ENCODE measurements at regions not wholly inside any gene's neighbourhood (a gene's known extent, or its start where the extent isn't known, plus 50 kb on each side); places are given as distances from the start of the nearest gene placed in this dataset.

GRCh38 chr9:24132244-24132643 lies 306.2 kb upstream of the ELAVL2 start:
- ChIA-PET POLR2A (no interaction called here), CTCF (no interaction called here)
- no peak overlapping the region for H3K4me2 ChIP-seq (replicated peaks; ENCODE audit: low read depth, low read length, poor library complexity, severe bottlenecking)
- WGBS (ENCODE audit: insufficient coverage), result 71% methylated on average over 1 of the region's 2 CpGs
- no peak overlapping the region for H3K4me3 ChIP-seq (ENCODE audit: control extremely low read depth in 1 of 5, extremely low read depth in 1 of 5, insufficient read depth in 1 of 5, low read depth in 2 of 5, low read length in 4 of 5)
- no peak overlapping the region for H3K27ac ChIP-seq (ENCODE audit: low read length in 2 of 2)
- Mint-ChIP-seq H3K27me3 (no peaks in the 10 kb centered on the region), H3K27ac (no peak overlapping the region), H3K9me3 (ENCODE audit: insufficient read depth) (peaks cover 7% of the 10 kb centered on the region), H3K4me1 (no peaks in the 10 kb centered on the region), H3K4me3 (no peak overlapping the region)
- no peaks in the 10 kb centered on the region for H3K4me1 ChIP-seq (ENCODE audit: control insufficient read depth in 2 of 2, insufficient read depth in 2 of 2, low read length in 2 of 2)
- H4K20me1 ChIP-seq (ENCODE audit: control insufficient read depth, insufficient read depth, low read length, poor library complexity, severe bottlenecking), result no peaks in the 10 kb centered on the region
- no peak overlapping the region for H3K9ac ChIP-seq (ENCODE audit: low read length)
- no peaks in the 10 kb centered on the region for H3K27me3 ChIP-seq (replicated peaks in 1 of 4; ENCODE audit: control extremely low read depth in 1 of 4, control insufficient read depth in 3 of 4, insufficient read depth in 4 of 4, low read length in 3 of 4)
- no peak for TF ChIP-seq CTCF (IDR thresholded peaks at IDR 0.05)
- TF ChIP-seq EZH2 (IDR thresholded peaks at IDR 0.05; ENCODE audit: borderline replicate concordance, insufficient read depth, low read depth, low read length, poor library complexity, severe bottlenecking), result no peak
- H3K36me3 ChIP-seq (replicated peaks in 1 of 2; ENCODE audit: control extremely low read depth in 1 of 2, control insufficient read depth in 1 of 2, extremely low read depth in 1 of 2, insufficient read depth in 2 of 2, low read length in 1 of 2), result no peaks in the 10 kb centered on the region
- intact Hi-C loops (cut with micrococcal nuclease), result no loop called here
- H3K79me2 ChIP-seq (ENCODE audit: control insufficient read depth, insufficient read depth, low read length), result no peaks in the 10 kb centered on the region
- ATAC-seq (ENCODE audit: low read depth) (no peak), DNase-seq (no peak)
- H3K9me3 ChIP-seq (ENCODE audit: control extremely low read depth in 1 of 3, control insufficient read depth in 2 of 3, insufficient read depth in 1 of 3, low read length in 2 of 3), result peaks cover 0 to 14% (median 0%) of the 10 kb centered on the region in 3 donors
- no peak overlapping the region for H2AFZ ChIP-seq (ENCODE audit: insufficient read depth, low read depth, low read length, poor library complexity, severe bottlenecking)

- Histone ChIP-seq H2AFZ (ENCODE audit: insufficient read depth, low read depth, low read length, poor library complexity, severe bottlenecking) (no peak overlapping the region), H3K27ac (ENCODE audit: low read length in 2 of 2) (no peak overlapping the region), H4K20me1 (ENCODE audit: control insufficient read depth, insufficient read depth, low read length, poor library complexity, severe bottlenecking) (no peaks in the 10 kb centered on the region), H3K4me2 (replicated peaks; ENCODE audit: low read depth, low read length, poor library complexity, severe bottlenecking) (no peak overlapping the region), H3K9ac (ENCODE audit: low read length) (no peak overlapping the region), H3K27me3 (replicated peaks in 1 of 4; ENCODE audit: control extremely low read depth in 1 of 4, control insufficient read depth in 3 of 4, insufficient read depth in 4 of 4, low read length in 3 of 4) (no peaks in the 10 kb centered on the region), H3K4me3 (ENCODE audit: control extremely low read depth in 1 of 5, extremely low read depth in 1 of 5, insufficient read depth in 1 of 5, low read depth in 2 of 5, low read length in 4 of 5) (no peak overlapping the region), H3K9me3 (ENCODE audit: control extremely low read depth in 1 of 3, control insufficient read depth in 2 of 3, insufficient read depth in 1 of 3, low read length in 2 of 3) (no peaks in the 10 kb centered on the region), H3K4me1 (ENCODE audit: control insufficient read depth in 2 of 2, insufficient read depth in 2 of 2, low read length in 2 of 2) (no peaks in the 10 kb centered on the region), H3K36me3 (replicated peaks in 1 of 2; ENCODE audit: control extremely low read depth in 1 of 2, control insufficient read depth in 1 of 2, extremely low read depth in 1 of 2, insufficient read depth in 2 of 2, low read length in 1 of 2) (no peaks in the 10 kb centered on the region), H3K79me2 (ENCODE audit: control insufficient read depth, insufficient read depth, low read length) (no peaks in the 10 kb centered on the region)
- no peak overlapping the region for H3K27ac Mint-ChIP-seq
- TF ChIP-seq CTCF (IDR thresholded peaks at IDR 0.05) (no peak), EZH2 (IDR thresholded peaks at IDR 0.05; ENCODE audit: borderline replicate concordance, insufficient read depth, low read depth, low read length, poor library complexity, severe bottlenecking) (no peak)
- POLR2A ChIA-PET, result no interaction called here
- no peaks in the 10 kb centered on the region for H3K4me1 Mint-ChIP-seq
- H3K27me3 Mint-ChIP-seq, result no peaks in the 10 kb centered on the region
- H3K4me3 Mint-ChIP-seq, result no peak overlapping the region
- DNase-seq (no peak), ATAC-seq (ENCODE audit: low read depth) (no peak)
- intact Hi-C loops (cut with micrococcal nuclease), result no loop called here
- peaks cover 3% of the 10 kb centered on the region for H3K9me3 Mint-ChIP-seq (ENCODE audit: insufficient read depth)
- CTCF ChIA-PET, result no interaction called here
- no CpG with 5 or more reads among the region's 1 CpG for WGBS (ENCODE audit: insufficient coverage)
Observed at GRCh38 chr9:24127519-24127918, 301.5 kb upstream of the ELAVL2 start.
